Lower leg skin (tissue), 3 donors: ENCODE measurements at regions not wholly inside any gene's neighbourhood (a gene's known extent, or its start where the extent isn't known, plus 50 kb on each side); places are given as distances from the start of the nearest gene placed in this dataset.

ENCODE experiments used
- POLR2A ChIP-seq, 2 donors: fragments of 450-650 bp; IDR thresholded peaks; one replicate each; pipeline ENCODE4 v1.6.1; 2016 to 2017; ENCODE audit warnings: antibody characterized with exemption in 2 of 2, mild to moderate bottlenecking in 1 of 2, moderate library complexity in 1 of 2
- TF ChIP-seq, protein P1 (sequence below), 3 donors: fragments of 450-650 bp; IDR thresholded peaks; one replicate each; pipeline ENCODE4 v1.5.1; 2016; ENCODE audit warnings: antibody characterized with exemption in 3 of 3, mild to moderate bottlenecking in 3 of 3, moderate library complexity in 2 of 3

- TF ChIP-seq, protein P1, sequence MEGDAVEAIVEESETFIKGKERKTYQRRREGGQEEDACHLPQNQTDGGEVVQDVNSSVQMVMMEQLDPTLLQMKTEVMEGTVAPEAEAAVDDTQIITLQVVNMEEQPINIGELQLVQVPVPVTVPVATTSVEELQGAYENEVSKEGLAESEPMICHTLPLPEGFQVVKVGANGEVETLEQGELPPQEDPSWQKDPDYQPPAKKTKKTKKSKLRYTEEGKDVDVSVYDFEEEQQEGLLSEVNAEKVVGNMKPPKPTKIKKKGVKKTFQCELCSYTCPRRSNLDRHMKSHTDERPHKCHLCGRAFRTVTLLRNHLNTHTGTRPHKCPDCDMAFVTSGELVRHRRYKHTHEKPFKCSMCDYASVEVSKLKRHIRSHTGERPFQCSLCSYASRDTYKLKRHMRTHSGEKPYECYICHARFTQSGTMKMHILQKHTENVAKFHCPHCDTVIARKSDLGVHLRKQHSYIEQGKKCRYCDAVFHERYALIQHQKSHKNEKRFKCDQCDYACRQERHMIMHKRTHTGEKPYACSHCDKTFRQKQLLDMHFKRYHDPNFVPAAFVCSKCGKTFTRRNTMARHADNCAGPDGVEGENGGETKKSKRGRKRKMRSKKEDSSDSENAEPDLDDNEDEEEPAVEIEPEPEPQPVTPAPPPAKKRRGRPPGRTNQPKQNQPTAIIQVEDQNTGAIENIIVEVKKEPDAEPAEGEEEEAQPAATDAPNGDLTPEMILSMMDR (IDR thresholded peaks at IDR 0.05): no peak
- no peak for TF ChIP-seq POLR2A (IDR thresholded peaks at IDR 0.05)
Observed at GRCh38 chr3:110918963-110919362, 152.7 kb upstream of the NECTIN3 start.
